Ammon's horn (tissue), 1 donor: ENCODE measurements at regions not wholly inside any gene's neighbourhood (a gene's known extent, or its start where the extent isn't known, plus 50 kb on each side); places are given as distances from the start of the nearest gene placed in this dataset.
"Not testable (repeated sequence)": the region's sequence is repeated elsewhere in the genome, so short reads cannot be mapped to it uniquely, and the experiment has no call there.

Experiments used
- DNase-seq: peaks from one replicate; pipeline ENCODE4 v3.0.0-alpha.2; 2016; ENCODE audit warnings: low spot score

DNA sequence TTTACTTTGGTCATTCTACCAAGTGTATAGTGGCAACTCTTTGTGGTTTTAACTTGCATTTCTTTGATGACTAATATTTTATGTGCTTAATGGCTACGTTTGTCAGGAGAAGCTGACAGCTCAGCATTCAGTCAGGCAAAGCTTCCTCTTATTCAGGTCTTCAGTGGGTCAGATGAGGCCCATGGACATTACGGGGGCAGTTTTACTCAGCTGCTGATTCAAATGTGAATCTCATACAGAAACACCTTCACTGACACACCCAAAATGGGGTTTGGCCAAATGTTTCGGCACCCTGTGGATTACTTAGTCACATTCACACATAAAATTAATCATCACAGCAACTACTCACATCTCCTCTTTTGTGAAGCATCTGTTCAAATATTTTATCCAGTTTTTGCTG, 104.9 kb upstream of the PLD5 start:
- DNase-seq, result no peak

DNA sequence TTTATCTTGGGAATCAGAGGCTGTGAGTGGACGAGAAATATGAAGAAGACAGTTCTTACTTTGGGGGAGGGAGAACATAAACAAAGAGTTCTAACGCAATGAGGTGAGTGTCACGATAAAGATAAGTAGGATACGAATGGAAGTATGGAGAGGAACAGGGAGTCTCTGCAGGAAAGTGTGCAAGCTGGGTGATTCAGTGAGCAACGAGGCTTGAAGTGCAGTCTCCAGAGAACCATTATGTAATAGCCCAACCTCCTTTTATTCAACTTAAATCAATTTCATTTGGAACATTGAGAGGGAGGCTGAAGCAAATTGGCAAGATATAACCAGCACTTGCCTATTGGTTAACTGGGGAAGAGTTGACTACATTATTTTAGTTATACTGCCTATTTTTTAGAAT, 99.3 kb upstream of the PLD5 start:
- no peak for DNase-seq

DNA sequence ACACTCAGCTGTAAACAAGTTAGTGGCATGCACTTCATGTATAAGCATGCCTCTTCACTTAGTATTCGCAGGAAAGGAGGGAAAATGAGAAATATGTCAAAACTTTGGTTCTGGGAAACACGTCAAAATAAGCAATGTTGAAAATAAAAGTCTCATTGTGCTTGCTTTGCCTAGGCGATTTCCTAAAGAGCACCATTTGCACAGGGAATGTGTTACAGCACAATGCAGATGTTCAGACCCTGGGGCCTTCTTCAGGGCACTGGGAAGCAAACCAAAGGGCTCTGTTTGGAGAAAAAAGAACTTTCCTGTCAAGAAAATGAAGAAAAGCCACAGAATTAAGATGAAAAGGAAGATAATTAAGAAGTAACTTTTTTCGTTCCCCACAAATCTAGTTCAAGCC, 98.6 kb upstream of the PLD5 start:
- DNase-seq, result no peak

DNA sequence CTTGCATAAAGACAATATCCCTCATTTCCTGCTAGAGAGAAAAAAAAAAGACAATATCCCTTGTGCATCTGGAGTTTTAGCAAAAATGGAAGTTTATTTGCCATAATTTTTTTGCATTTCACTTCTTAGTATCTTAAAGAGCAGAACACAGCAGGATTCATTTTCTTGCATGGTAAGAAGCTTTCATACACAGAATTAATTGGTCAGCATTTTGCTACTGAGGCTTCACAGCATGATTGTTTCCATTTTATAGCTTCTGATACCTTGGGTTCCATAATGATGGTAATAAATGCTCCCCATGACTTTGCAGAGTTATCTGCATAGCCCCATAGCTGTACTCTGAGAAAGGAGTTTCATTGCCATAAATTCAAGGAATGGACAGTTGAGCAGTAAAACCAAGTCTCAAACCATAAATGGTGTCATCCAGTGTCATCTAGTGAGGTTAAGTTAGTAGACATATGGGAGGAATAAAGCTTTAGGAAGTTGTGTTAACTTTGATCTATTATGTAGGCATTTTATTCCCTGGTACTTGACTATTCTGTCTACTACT, 88.8 kb upstream of the PLD5 start:
- DNase-seq, result no peak

DNA sequence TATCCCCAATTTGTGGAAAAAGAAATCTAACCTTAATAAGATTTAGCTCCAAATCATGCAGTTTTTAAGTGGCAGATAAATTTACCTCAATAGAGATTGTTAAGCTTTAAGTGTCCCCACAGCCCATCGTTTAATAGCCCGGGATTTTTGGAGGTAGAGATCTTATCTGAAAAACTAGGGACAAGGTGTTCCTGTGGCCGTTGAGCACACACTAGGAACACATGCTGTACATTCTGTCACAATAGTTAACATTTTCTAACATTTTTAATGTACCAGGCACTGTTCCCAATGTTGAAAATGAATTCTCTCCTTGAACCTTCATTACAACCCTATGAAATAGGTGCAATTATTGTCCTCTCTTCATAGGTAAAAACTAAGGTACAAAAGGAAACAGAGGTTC, 85.7 kb upstream of the PLD5 start:
- DNase-seq, result no peak

DNA sequence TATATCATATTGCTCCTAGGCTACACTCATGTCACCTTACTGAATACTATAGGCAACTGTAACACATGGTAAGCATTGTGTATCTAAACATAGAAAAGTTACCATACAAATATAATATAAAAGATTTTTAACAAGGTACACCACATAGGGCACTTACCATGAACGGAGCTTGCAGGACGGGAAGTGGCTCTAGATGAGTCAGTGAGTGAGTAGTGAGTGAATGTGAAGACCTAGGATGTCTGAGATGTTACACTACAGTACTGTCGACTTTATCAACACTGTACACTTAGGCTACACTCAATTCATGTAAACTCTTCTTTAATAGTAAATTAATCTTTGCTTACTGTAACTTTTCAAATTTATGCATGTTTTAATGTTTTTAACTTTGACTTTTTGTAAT, 81.0 kb upstream of the PLD5 start:
- no peak for DNase-seq

DNA sequence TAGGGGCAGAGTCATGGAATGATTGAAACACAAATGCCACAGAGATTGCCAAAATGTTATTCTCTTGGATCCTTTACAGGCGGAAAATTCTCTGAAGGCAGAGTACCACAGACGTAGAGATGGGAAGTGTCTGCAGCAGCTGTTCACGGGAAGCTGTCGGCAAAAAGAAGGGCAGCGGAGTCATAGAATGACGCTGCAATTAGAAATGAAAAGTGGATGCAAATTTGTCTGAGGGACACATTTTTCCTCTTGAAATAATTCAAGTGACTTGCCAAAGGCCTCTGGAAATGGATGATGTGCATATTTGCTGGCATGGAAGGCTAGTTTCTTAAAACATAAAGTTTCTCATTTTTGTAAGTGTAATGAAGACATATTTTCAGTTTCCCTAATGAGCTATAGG, 77.5 kb upstream of the PLD5 start:
- DNase-seq, result no peak

DNA sequence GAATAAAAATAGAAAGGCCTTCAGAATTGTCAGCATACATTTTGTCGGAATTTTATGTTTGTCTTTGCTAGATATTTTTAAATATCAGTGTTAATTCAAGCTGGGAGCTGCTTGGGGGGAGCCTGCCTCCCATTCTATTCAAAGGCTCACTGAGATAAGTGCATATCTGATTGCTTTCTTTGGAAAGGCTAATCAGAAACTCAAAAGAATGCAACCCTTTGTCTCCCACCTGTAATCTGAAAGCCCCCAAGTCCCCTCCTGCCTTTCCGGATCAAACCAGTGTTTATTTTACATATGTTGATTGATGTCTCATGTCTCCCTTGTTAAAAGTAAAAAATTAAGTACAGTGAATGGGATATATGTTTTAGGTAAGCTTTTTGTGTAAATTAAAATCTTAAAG, 69.3 kb upstream of the PLD5 start:
- DNase-seq, result not testable (repeated sequence)

DNA sequence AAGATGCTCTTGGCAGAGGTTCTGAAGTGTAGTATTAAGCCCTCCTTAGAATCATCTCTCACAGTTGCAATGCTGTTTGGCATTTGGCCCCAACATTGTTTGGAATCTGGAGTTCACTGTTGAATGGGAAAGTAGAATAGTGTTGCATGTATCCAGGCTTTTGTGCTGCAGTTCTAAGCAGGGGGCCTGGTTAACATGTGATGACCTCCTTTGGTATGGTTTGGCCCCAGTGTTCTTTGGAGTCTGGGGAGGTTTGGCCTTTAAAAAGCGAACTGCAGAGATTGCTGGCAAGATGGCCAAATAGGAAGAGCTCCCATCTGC, 61.8 kb upstream of the PLD5 start:
- DNase-seq, result no peak

DNA sequence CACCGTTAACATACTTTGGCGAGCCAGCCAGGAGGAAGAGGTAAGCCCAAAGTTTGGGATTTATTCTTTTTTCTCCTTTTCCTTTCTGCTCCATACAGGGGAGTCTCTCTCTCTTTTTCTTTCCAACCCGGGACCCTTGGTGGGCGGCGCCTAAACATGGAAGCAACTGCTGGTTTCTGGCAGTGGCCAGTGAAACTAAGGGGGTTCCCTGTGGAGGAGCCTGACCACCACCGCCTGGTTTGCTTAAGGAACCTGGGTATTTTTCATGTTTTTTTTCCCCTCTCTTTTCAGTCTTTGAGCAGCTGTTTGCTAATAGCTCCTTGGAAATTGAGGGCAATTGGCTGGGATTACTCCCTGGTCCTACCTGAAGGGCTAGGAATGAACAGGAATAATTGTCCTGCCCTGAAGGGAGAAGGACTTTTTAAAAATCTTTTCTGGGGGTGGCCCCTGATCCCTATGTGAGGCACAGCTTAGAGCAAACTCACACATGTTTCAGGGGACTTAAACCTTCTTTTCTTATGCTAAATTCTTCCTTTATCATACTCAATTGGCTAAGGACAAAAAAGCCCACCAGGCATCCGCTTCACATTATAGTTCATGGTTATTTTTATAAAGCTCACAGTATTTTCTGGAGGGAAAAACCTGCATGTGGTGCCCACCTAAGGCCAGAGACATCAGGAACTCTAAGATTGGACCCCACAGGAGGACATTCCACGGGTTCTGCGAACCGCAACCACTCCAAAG, 61.3 kb upstream of the PLD5 start:
- no peak for DNase-seq

DNA sequence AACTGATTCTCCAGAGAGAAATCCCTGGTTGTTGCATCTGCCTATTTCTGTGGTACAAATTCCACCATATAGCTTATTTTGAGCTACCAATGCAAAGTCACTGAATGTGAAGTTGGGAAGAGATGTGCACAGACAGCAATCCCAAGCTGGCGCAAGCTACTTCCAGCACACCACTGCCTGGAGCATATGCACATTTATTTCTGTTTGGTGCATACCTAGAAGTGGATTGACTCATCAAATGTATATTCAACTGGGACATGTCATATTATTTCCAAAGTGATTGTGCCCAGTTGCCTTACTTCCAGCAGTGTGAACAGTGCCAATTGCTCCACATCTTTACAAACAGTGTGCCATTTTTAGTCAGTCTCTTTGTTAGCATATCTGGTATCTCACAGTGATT, 58.2 kb upstream of the PLD5 start:
- no peak for DNase-seq

DNA sequence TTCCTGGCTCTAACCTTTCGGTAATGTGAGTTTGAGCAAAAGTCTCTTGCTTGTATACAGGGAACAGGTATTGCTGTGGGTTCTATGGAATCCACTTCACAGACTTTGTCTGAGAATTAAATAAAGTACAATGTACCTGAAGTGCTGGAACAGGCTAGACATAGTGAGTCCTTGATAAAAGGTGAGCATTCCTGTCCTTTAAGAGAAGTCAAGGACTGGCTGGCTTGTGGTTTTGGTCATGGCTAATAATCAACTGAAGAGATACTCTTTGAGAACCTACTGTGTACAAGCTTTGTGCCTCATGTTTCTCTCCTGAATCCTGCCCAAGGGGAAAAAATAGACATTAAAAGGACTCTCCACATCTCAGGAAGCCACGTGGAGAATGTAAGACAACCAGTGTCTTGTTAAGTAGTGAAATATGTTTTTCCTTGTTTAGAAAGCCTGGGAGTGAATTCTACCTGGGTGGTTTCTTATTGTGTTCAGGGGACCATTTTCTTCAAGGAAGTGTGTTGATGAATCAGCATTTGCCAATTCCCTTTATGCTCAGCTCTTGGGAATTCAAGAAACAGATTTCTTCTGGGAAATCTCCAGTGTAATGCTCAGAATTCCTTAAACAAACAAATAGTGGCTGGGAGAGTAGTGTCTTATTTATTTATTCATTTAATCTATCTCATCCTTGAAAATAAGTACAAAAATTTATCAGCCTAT, 55.2 kb upstream of the PLD5 start:
- no peak for DNase-seq
